VCaP (cell line): ENCODE measurements at regions not wholly inside any gene's neighbourhood (a gene's known extent, or its start where the extent isn't known, plus 50 kb on each side); places are given as distances from the start of the nearest gene placed in this dataset.

ENCODE experiments used
- H3K27ac ChIP-seq: fragments of 450-650 bp; 2 replicates; pipeline ENCODE4 v1.5.1; 2017
- TF ChIP-seq, protein P1 (sequence below): fragments of 450-650 bp; conservative IDR thresholded peaks from 2 replicates; pipeline ENCODE4 v1.5.1; 2017; ENCODE audit warnings: mild to moderate bottlenecking, moderate library complexity

DNA sequence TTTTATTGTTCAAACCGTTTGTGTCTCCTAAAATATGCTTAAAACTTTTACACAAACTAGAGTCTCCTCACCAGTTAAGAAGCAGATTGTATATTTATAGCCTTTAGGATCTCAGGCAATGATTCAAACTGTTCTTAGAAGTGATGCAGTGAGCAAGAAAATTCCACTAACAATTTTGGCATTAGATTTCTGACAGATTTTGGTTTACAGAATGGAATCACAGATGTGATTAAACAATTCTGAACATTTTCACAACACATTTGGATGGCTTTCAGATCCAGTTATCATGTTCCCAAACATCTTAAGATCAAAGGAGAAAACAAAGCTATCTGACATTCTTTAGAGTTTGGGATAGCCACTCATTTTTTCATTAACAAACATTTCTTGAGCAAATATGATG, 181.7 kb upstream of the RIOK2 start:
- no peak overlapping the region for H3K27ac ChIP-seq
- TF ChIP-seq, protein P1, sequence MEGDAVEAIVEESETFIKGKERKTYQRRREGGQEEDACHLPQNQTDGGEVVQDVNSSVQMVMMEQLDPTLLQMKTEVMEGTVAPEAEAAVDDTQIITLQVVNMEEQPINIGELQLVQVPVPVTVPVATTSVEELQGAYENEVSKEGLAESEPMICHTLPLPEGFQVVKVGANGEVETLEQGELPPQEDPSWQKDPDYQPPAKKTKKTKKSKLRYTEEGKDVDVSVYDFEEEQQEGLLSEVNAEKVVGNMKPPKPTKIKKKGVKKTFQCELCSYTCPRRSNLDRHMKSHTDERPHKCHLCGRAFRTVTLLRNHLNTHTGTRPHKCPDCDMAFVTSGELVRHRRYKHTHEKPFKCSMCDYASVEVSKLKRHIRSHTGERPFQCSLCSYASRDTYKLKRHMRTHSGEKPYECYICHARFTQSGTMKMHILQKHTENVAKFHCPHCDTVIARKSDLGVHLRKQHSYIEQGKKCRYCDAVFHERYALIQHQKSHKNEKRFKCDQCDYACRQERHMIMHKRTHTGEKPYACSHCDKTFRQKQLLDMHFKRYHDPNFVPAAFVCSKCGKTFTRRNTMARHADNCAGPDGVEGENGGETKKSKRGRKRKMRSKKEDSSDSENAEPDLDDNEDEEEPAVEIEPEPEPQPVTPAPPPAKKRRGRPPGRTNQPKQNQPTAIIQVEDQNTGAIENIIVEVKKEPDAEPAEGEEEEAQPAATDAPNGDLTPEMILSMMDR = no peak

DNA sequence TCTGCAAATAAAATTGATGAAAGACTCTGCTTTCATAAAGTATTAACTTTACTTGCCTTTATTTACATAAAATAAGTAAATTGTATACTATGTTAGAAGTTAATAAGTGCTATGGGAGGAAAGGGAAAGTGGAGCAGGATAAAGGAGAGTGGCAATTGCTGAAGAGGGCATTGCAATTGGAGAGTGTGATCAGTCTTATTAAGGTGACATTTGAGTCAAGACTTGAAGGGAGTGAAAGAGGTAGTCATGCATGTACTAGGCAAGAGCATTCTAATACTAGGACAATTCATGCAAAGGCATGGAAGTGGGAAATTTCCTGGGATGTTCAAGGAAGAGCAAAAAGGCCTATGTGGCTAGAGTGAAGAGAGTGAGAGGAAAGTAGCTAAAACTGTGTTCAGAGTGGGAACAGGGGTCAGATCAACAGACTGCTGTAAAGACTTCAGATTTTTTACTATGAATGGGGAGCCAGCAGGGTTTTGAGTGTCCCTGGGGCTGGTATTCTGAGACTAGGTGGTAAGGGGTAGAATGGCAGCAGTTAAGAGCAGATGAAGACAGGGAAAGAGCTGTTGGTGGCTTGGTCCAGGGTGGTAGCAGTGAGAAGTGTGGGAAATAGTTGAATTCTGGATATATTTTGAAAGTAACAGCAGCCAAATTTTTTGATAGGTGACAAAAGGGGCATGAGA, 182.3 kb upstream of the RIOK2 start:
- H3K27ac ChIP-seq = no peak overlapping the region
- TF ChIP-seq, protein P1 = no peak

DNA sequence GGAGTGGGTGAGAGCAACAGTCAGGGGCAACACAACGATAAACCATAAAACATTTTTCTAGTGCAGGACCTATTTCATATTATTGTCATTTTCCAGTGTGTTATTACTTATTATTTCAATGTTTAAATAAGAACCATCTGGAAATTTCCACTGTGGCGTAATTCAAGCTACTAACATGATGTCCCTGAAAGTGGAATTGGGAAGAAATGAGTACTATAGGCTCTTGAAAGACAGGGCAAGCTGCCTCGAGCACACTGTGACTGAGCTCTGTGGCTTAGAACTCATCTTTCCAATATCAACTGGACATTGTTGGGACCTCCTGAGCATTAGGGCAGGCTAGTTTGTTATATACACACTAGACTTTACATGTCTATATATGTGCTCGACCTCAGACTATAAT, 182.9 kb upstream of the RIOK2 start:
- TF ChIP-seq, protein P1 = no peak
- H3K27ac ChIP-seq = no peak overlapping the region

- TF ChIP-seq, protein P1 = no peak
Observed at GRCh38 chr5:97375959-97376358, 192.9 kb upstream of the RIOK2 start.

DNA sequence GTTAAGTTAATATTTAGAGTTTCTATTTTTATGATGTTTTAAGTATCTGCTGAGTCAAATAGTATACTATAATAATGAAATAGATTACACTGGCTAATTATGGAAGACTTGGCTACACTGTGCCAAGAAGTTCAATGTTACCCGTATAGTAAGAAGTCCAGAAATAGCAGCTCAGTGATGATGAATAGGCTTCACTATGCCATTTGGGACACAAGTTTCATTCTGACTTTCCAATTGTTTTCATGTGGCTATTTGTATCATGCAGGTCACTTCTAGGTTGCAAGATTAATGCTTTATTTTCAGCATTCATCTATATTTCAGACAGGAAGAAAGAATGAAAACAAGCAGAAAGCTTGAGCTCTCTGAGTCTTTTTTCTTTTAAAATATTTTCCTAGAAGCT, 194.5 kb upstream of the RIOK2 start:
- H3K27ac ChIP-seq = no peak overlapping the region
- TF ChIP-seq, protein P1 = no peak

More at GRCh38 chr5:97375959-97376358, 192.9 kb upstream of the RIOK2 start:
- H3K27ac ChIP-seq = no peak overlapping the region

DNA sequence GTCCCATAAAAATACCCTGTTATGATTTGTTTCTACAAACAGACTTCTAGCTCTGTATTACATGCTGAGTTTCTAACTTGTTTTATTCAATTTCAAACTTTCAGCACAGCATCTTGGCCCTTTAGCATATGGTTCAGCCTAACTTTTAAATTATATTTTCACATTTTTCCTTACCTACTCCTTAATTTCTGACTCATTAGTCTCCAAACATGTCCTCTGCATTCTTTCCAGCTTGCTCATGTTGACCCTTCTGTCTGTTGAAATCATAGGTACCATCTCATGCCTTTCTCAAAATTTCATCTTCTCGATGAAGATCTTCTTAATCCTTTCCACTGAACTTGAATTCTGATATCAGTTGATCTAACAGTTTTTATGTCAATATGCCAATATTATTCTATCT, 200.9 kb upstream of the RIOK2 start:
- TF ChIP-seq, protein P1 = no peak
- no peak overlapping the region for H3K27ac ChIP-seq

GRCh38 chr5:97388794-97389193, 205.7 kb upstream of the RIOK2 start:
- H3K27ac ChIP-seq = no peak overlapping the region
- TF ChIP-seq, protein P1 = no peak
